KMS-11 (cell line): ENCODE measurements at regions not wholly inside any gene's neighbourhood (a gene's known extent, or its start where the extent isn't known, plus 50 kb on each side); places are given as distances from the start of the nearest gene placed in this dataset.
"Not testable (repeated sequence)": the region's sequence is repeated elsewhere in the genome, so short reads cannot be mapped to it uniquely, and the experiment has no call there.

Experiments used
- H2AFZ ChIP-seq: fragments of 200-600 bp; sonication (generic); 2 replicates; pipeline ENCODE4 v1.6.1; 2016; ENCODE audit warnings: antibody characterized with exemption, mixed run types, low read depth
- H3K27ac ChIP-seq: fragments of 200-600 bp; sonication (generic); 2 replicates; pipeline ENCODE4 v1.6.1; 2016; ENCODE audit warnings: mild to moderate bottlenecking, mixed run types
- H3K27me3 ChIP-seq: fragments of 200-600 bp; sonication (generic); 2 replicates; pipeline ENCODE4 v1.6.1; 2017; ENCODE audit warnings: mild to moderate bottlenecking, low read depth, mixed run types, moderate library complexity; ENCODE audit not compliant: insufficient read depth
- H3K36me3 ChIP-seq: fragments of 200-600 bp; sonication (generic); 2 replicates; pipeline ENCODE4 v1.6.1; 2017; ENCODE audit warnings: mild to moderate bottlenecking, mixed run types; ENCODE audit not compliant: insufficient read depth
- H3K4me1 ChIP-seq: fragments of 200-600 bp; sonication (generic); 2 replicates; pipeline ENCODE4 v1.6.1; 2016; ENCODE audit warnings: mild to moderate bottlenecking, low read depth, mixed run types; ENCODE audit not compliant: poor library complexity, severe bottlenecking
- H3K4me2 ChIP-seq: fragments of 200-600 bp; sonication (generic); 2 replicates; pipeline ENCODE4 v1.7.0; 2016; ENCODE audit warnings: mild to moderate bottlenecking, mixed run types
- H3K4me3 ChIP-seq: fragments of 200-600 bp; sonication (generic); IDR thresholded peaks from 2 replicates; pipeline ENCODE4 v1.6.1; 2017; ENCODE audit warnings: low read depth, low read length, mixed read lengths; ENCODE audit not compliant: insufficient read depth
- H3K79me2 ChIP-seq: fragments of 200-600 bp; sonication (generic); 2 replicates; pipeline ENCODE4 v1.6.1; 2016; ENCODE audit warnings: low read depth, mixed run types; ENCODE audit not compliant: insufficient read depth
- H3K9ac ChIP-seq: fragments of 200-600 bp; sonication (generic); 2 replicates; pipeline ENCODE4 v1.6.1; 2016; ENCODE audit warnings: mild to moderate bottlenecking, mixed run types
- H4K20me1 ChIP-seq: fragments of 200-600 bp; sonication (generic); 2 replicates; pipeline ENCODE4 v1.6.1; 2016; ENCODE audit warnings: mild to moderate bottlenecking, mixed run types; ENCODE audit not compliant: insufficient read depth
- TF ChIP-seq, protein P1 (sequence below): fragments of 200-600 bp; sonication (generic); conservative IDR thresholded peaks from 2 replicates; pipeline ENCODE4 v1.6.1; 2017; ENCODE audit warnings: low read depth, mild to moderate bottlenecking, antibody characterized with exemption, low read length, moderate library complexity, mixed read lengths

- Histone ChIP-seq H3K4me1 (no peaks in the 10 kb centered on the region), H3K79me2 (no peaks in the 10 kb centered on the region), H4K20me1 (no peaks in the 10 kb centered on the region), H3K27ac (no peak overlapping the region), H3K9ac (no peak overlapping the region), H2AFZ (no peak overlapping the region), H3K27me3 (no peaks in the 10 kb centered on the region), H3K4me3 (no peak overlapping the region), H3K4me2 (no peak overlapping the region), H3K36me3 (no peaks in the 10 kb centered on the region)
- TF ChIP-seq, protein P1, sequence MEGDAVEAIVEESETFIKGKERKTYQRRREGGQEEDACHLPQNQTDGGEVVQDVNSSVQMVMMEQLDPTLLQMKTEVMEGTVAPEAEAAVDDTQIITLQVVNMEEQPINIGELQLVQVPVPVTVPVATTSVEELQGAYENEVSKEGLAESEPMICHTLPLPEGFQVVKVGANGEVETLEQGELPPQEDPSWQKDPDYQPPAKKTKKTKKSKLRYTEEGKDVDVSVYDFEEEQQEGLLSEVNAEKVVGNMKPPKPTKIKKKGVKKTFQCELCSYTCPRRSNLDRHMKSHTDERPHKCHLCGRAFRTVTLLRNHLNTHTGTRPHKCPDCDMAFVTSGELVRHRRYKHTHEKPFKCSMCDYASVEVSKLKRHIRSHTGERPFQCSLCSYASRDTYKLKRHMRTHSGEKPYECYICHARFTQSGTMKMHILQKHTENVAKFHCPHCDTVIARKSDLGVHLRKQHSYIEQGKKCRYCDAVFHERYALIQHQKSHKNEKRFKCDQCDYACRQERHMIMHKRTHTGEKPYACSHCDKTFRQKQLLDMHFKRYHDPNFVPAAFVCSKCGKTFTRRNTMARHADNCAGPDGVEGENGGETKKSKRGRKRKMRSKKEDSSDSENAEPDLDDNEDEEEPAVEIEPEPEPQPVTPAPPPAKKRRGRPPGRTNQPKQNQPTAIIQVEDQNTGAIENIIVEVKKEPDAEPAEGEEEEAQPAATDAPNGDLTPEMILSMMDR, result no peak
Observed at GRCh38 chr14:41446008-41446407, 160.7 kb upstream of the LRFN5 start.

- Histone ChIP-seq H3K4me3 (no peak overlapping the region), H4K20me1 (no peaks in the 10 kb centered on the region), H3K4me1 (no peaks in the 10 kb centered on the region), H3K27me3 (no peaks in the 10 kb centered on the region), H3K27ac (no peak overlapping the region), H2AFZ (no peak overlapping the region), H3K9ac (no peak overlapping the region), H3K4me2 (no peak overlapping the region), H3K36me3 (no peaks in the 10 kb centered on the region), H3K79me2 (no peaks in the 10 kb centered on the region)
- TF ChIP-seq, protein P1, result no peak
Observed at GRCh38 chr14:41423503-41423902, 183.2 kb upstream of the LRFN5 start.

GRCh38 chr14:41421308-41421707, 185.4 kb upstream of the LRFN5 start:
- not testable (repeated sequence) for H3K79me2 ChIP-seq, H4K20me1 ChIP-seq, H2AFZ ChIP-seq, H3K27me3 ChIP-seq, H3K4me1 ChIP-seq, H3K4me3 ChIP-seq, H3K9ac ChIP-seq, H3K4me2 ChIP-seq, H3K36me3 ChIP-seq, H3K27ac ChIP-seq

GRCh38 chr14:41419709-41420108, 187.0 kb upstream of the LRFN5 start:
- no peaks in the 10 kb centered on the region for H3K36me3 ChIP-seq
- H4K20me1 ChIP-seq, result no peaks in the 10 kb centered on the region
- no peaks in the 10 kb centered on the region for H3K27me3 ChIP-seq
- H3K27ac ChIP-seq, result no peak overlapping the region
- H3K4me2 ChIP-seq, result no peak overlapping the region
- H2AFZ ChIP-seq, result no peak overlapping the region
- H3K4me1 ChIP-seq, result no peaks in the 10 kb centered on the region
- no peaks in the 10 kb centered on the region for H3K79me2 ChIP-seq
- no peak overlapping the region for H3K9ac ChIP-seq
- TF ChIP-seq, protein P1, result no peak
- H3K4me3 ChIP-seq, result no peak overlapping the region

DNA sequence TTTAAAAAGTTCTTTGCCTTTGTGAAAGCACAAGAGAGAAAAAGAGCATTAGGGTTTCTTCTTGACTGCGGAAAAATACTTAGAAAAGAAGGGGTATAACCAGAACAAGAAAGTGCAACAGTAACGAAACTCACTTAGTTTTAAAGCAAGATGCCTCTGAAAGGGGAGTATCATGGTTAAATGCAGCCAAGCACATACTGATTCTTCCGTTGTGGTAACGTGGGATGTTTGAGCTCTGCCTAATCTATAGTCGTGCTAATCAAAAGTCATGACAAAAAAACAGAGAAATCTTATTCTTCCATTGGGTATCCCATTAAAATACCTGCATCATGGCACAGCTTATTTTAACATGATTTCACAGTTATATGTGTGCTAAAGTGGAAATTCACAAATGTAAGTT, 187.8 kb upstream of the LRFN5 start:
- Histone ChIP-seq H3K27ac (no peak overlapping the region), H3K4me3 (no peak overlapping the region), H2AFZ (no peak overlapping the region), H3K4me2 (no peak overlapping the region), H3K9ac (no peak overlapping the region), H4K20me1 (no peaks in the 10 kb centered on the region), H3K79me2 (no peaks in the 10 kb centered on the region), H3K27me3 (no peaks in the 10 kb centered on the region), H3K36me3 (no peaks in the 10 kb centered on the region), H3K4me1 (no peaks in the 10 kb centered on the region)
- TF ChIP-seq, protein P1, result no peak
